Spinal cord (tissue), 9 donors: ENCODE measurements at regions not wholly inside any gene's neighbourhood (a gene's known extent, or its start where the extent isn't known, plus 50 kb on each side); places are given as distances from the start of the nearest gene placed in this dataset.
A peak's percentile ranks its signal among the peaks of the same experiment; 100 is the strongest.

Source experiments
- DNase-seq, 6 donors: peaks; one replicate each; pipeline versions ENCODE4 v3.0.0 to v3.0.0-alpha.2; 2013 to 2015; ENCODE audit warnings: low spot score in 6 of 6, low read depth in 4 of 6
- H3K27ac ChIP-seq: one replicate; pipeline ENCODE4 v1.5.1; 2013; ENCODE audit warnings: low read depth, low read length, control low read depth
- H3K27me3 ChIP-seq: one replicate; pipeline ENCODE4 v1.6.1; 2013; ENCODE audit warnings: low read length; ENCODE audit not compliant: control insufficient read depth, insufficient read depth
- H3K36me3 ChIP-seq: one replicate; pipeline ENCODE4 v1.6.1; 2013; ENCODE audit warnings: low read length; ENCODE audit not compliant: control insufficient read depth, insufficient read depth
- H3K4me1 ChIP-seq: one replicate; pipeline ENCODE4 v1.6.1; 2013; ENCODE audit warnings: low read length; ENCODE audit not compliant: control insufficient read depth, insufficient read depth
- H3K4me3 ChIP-seq: one replicate; pipeline ENCODE4 v1.5.1; 2013; ENCODE audit warnings: low read depth, low read length, control low read depth
- H3K9me3 ChIP-seq: one replicate; pipeline ENCODE4 v1.6.1; 2013; ENCODE audit warnings: low read length; ENCODE audit not compliant: control insufficient read depth, insufficient read depth
- WGBS: methylation state at CpG from one replicate; pipeline ENCODE4 v1.1.5; 2013; ENCODE audit warnings: missing lambda C conversion rate; ENCODE audit not compliant: insufficient coverage; 5-methylcytosine and 5-hydroxymethylcytosine counted together
- donor health status: healthy.

- Histone ChIP-seq H3K9me3 (no peaks in the 10 kb centered on the region), H3K4me1 (peaks cover 43% of the 10 kb centered on the region), H3K36me3 (no peaks in the 10 kb centered on the region), H3K27ac (no peak overlapping the region), H3K4me3 (no peak overlapping the region), H3K27me3 (peaks cover 4% of the 10 kb centered on the region)
- DNase-seq, result peak in 1 of 6 donors; percentile 64
- 87% methylated on average over 8 of the region's 13 CpGs for WGBS
Observed at GRCh38 chr1:37310064-37310463, 164.3 kb upstream of the ZC3H12A start.

- Histone ChIP-seq H3K9me3 (no peaks in the 10 kb centered on the region), H3K36me3 (no peaks in the 10 kb centered on the region), H3K4me3 (no peak overlapping the region), H3K27ac (no peak overlapping the region), H3K4me1 (peaks cover 35% of the 10 kb centered on the region), H3K27me3 (peaks cover 23% of the 10 kb centered on the region)
- DNase-seq, result peak in 2 of 6 donors; percentile 29 to 96
- no CpG with 5 or more reads among the region's 4 CpGs for WGBS
Observed at GRCh38 chr1:37315371-37315846, 159.0 kb upstream of the ZC3H12A start.

- Histone ChIP-seq H3K4me1 (peaks cover 35% of the 10 kb centered on the region), H3K9me3 (no peaks in the 10 kb centered on the region), H3K27me3 (peaks cover 21% of the 10 kb centered on the region), H3K36me3 (no peaks in the 10 kb centered on the region), H3K27ac (no peak overlapping the region), H3K4me3 (no peak overlapping the region)
- WGBS, result 5% methylated on average over 33 of the region's 35 CpGs
- peak in 2 of 6 donors; percentile 34 to 88 for DNase-seq
Observed at GRCh38 chr1:37317870-37318467, 156.4 kb upstream of the ZC3H12A start.

- Histone ChIP-seq H3K4me3 (no peak overlapping the region), H3K9me3 (no peaks in the 10 kb centered on the region), H3K36me3 (no peaks in the 10 kb centered on the region), H3K27me3 (peaks cover 23% of the 10 kb centered on the region), H3K4me1 (peaks cover 32% of the 10 kb centered on the region), H3K27ac (no peak overlapping the region)
- WGBS, result 21% methylated on average over 20 of the region's 20 CpGs
- DNase-seq, result no peak
Observed at GRCh38 chr1:37318490-37318889, 155.9 kb upstream of the ZC3H12A start.

GRCh38 chr1:37319284-37319683, 155.1 kb upstream of the ZC3H12A start:
- peaks cover 31% of the 10 kb centered on the region for H3K4me1 ChIP-seq
- no peak overlapping the region for H3K27ac ChIP-seq
- peaks cover 23% of the 10 kb centered on the region for H3K27me3 ChIP-seq
- WGBS, result 81% methylated on average over 5 of the region's 5 CpGs
- no peak for DNase-seq
- H3K4me3 ChIP-seq, result no peak overlapping the region
- H3K36me3 ChIP-seq, result no peaks in the 10 kb centered on the region
- H3K9me3 ChIP-seq, result peaks cover 2% of the 10 kb centered on the region

- Histone ChIP-seq H3K9me3 (peaks cover 2% of the 10 kb centered on the region), H3K27ac (no peak overlapping the region), H3K4me1 (peaks cover 9% of the 10 kb centered on the region), H3K4me3 (no peak overlapping the region), H3K36me3 (no peaks in the 10 kb centered on the region), H3K27me3 (peaks cover 9% of the 10 kb centered on the region)
- peak in 1 of 6 donors; percentile 39 for DNase-seq
- WGBS, result 43% methylated on average over 14 of the region's 19 CpGs
Observed at GRCh38 chr1:37323486-37324377, 150.6 kb upstream of the ZC3H12A start.

GRCh38 chr1:37325010-37325409, 149.4 kb upstream of the ZC3H12A start:
- WGBS, result 100% methylated on average over 1 of the region's 2 CpGs
- peaks cover 2% of the 10 kb centered on the region for H3K9me3 ChIP-seq
- no peak overlapping the region for H3K27ac ChIP-seq
- peak in 2 of 6 donors; percentile 21 to 26 for DNase-seq
- no peaks in the 10 kb centered on the region for H3K36me3 ChIP-seq
- H3K4me3 ChIP-seq, result no peak overlapping the region
- H3K4me1 ChIP-seq, result peaks cover 5% of the 10 kb centered on the region
- peaks cover 4% of the 10 kb centered on the region for H3K27me3 ChIP-seq

- no peak overlapping the region for H3K4me3 ChIP-seq
- no peaks in the 10 kb centered on the region for H3K36me3 ChIP-seq
- peaks cover 5% of the 10 kb centered on the region for H3K4me1 ChIP-seq
- 67% methylated on average over 6 of the region's 11 CpGs for WGBS
- H3K9me3 ChIP-seq, result peaks cover 2% of the 10 kb centered on the region
- H3K27ac ChIP-seq, result no peak overlapping the region
- peaks cover 4% of the 10 kb centered on the region for H3K27me3 ChIP-seq
- no peak for DNase-seq
Observed at GRCh38 chr1:37325509-37326437, 148.6 kb upstream of the ZC3H12A start.

GRCh38 chr1:37332126-37332525, 142.3 kb upstream of the ZC3H12A start:
- Histone ChIP-seq H3K36me3 (no peaks in the 10 kb centered on the region), H3K9me3 (no peaks in the 10 kb centered on the region), H3K4me3 (no peak overlapping the region), H3K4me1 (no peaks in the 10 kb centered on the region), H3K27ac (no peak overlapping the region), H3K27me3 (no peaks in the 10 kb centered on the region)
- WGBS, result 91% methylated on average over 7 of the region's 9 CpGs
- DNase-seq, result no peak
